ENCODE measurements at regions not wholly inside any gene's neighbourhood (a gene's known extent, or its start where the extent isn't known, plus 50 kb on each side); places are given as distances from the start of the nearest gene placed in this dataset.
A peak's percentile ranks its signal among the peaks of the same experiment; 100 is the strongest.

- DNase-seq, result peak; percentile 40
Observed at GRCh38 chr13:76038920-76039716, 403.0 kb downstream of the LMO7 start.

GRCh38 chr13:76036176-76036575 lies 400.0 kb downstream of the LMO7 start:
- no peak for DNase-seq

GRCh38 chr13:76035711-76036110 lies 399.6 kb downstream of the LMO7 start:
- DNase-seq, result no peak

- no peak for DNase-seq
Observed at GRCh38 chr13:76029706-76030105, 393.6 kb downstream of the LMO7 start.

- no peak for DNase-seq
Observed at GRCh38 chr13:76029088-76029487, 393.0 kb downstream of the LMO7 start.

- DNase-seq, result no peak
Observed at GRCh38 chr13:76027131-76027530, 391.0 kb downstream of the LMO7 start.

GRCh38 chr13:76025392-76025791 lies 389.3 kb downstream of the LMO7 start:
- DNase-seq, result no peak

GRCh38 chr13:76024151-76024550 lies 388.0 kb downstream of the LMO7 start:
- no peak for DNase-seq

GRCh38 chr13:76023652-76024051 lies 387.5 kb downstream of the LMO7 start:
- no peak for DNase-seq

GRCh38 chr13:76020421-76020955 lies 384.4 kb downstream of the LMO7 start:
- DNase-seq, result no peak

GRCh38 chr13:76019421-76020044 lies 383.4 kb downstream of the LMO7 start:
- DNase-seq, result no peak

- DNase-seq, result no peak
Observed at GRCh38 chr13:76017861-76018556, 381.9 kb downstream of the LMO7 start.

- peak; percentile 11 for DNase-seq
Observed at GRCh38 chr13:76016799-76017400, 380.8 kb downstream of the LMO7 start.

GRCh38 chr13:76014406-76015318 lies 378.5 kb downstream of the LMO7 start:
- DNase-seq, result no peak

GRCh38 chr13:76012091-76012721 lies 376.1 kb downstream of the LMO7 start:
- no peak for DNase-seq

GRCh38 chr13:76009267-76009890 lies 373.2 kb downstream of the LMO7 start:
- no peak for DNase-seq

GRCh38 chr13:76004416-76004815 lies 368.3 kb downstream of the LMO7 start:
- no peak for DNase-seq

GRCh38 chr13:76000131-76000530 lies 364.0 kb downstream of the LMO7 start:
- no peak for DNase-seq

- DNase-seq, result no peak
Observed at GRCh38 chr13:75996582-75996981, 360.5 kb downstream of the LMO7 start.

GRCh38 chr13:75995966-75996365 lies 359.8 kb downstream of the LMO7 start:
- no peak for DNase-seq

- DNase-seq, result no peak
Observed at GRCh38 chr13:75993823-75994222, 357.7 kb downstream of the LMO7 start.

All from COR-L47 (cell line).